Peyer's patch (tissue), 4 donors: ENCODE measurements at regions not wholly inside any gene's neighbourhood (a gene's known extent, or its start where the extent isn't known, plus 50 kb on each side); places are given as distances from the start of the nearest gene placed in this dataset.

ENCODE experiments used
- DNase-seq, 3 donors: peaks; one replicate each; pipeline ENCODE4 v3.0.0-alpha.2; 2017 to 2019
- H3K27ac ChIP-seq, 4 donors: fragments of 200-600 bp; sonication (generic); one replicate each; pipeline ENCODE4 v1.5.1; 2016 to 2019
- H3K27me3 ChIP-seq, 2 donors: fragments of 200-600 bp; sonication (generic); one replicate each; pipeline ENCODE4 v1.5.1; 2019
- H3K36me3 ChIP-seq, 3 donors: fragments of 200-600 bp; sonication (generic); one replicate each; pipeline ENCODE4 v1.5.1; 2016 to 2019
- H3K4me1 ChIP-seq, 4 donors: fragments of 200-600 bp; sonication (generic); one replicate each; pipeline ENCODE4 v1.5.1; 2016 to 2019
- H3K4me3 ChIP-seq, 4 donors: fragments of 200-600 bp; sonication (generic); 1 replicate in 3 of 4; 2 replicates in 1 of 4; pipeline ENCODE4 v1.5.1; 2016 to 2019; ENCODE audit warnings: mild to moderate bottlenecking in 1 of 4
- H3K9me3 ChIP-seq, 4 donors: fragments of 200-600 bp; sonication (generic); one replicate each; pipeline ENCODE4 v1.5.1; 2016 to 2019; ENCODE audit warnings: mild to moderate bottlenecking in 1 of 4
- POLR2A ChIP-seq, 2 donors: fragments of 450-650 bp; IDR thresholded peaks; one replicate each; pipeline ENCODE4 v1.5.1; 2017; ENCODE audit warnings: antibody characterized with exemption in 2 of 2, mild to moderate bottlenecking in 2 of 2, moderate library complexity in 2 of 2
- TF ChIP-seq, protein P1 (sequence below), 6 experiments: fragments of 450-650 bp in 4 of 6; fragments of 200-600 bp in 2 of 6; sonication (generic) in 1 of 6; IDR thresholded peaks; one replicate each; pipeline ENCODE4 v1.5.1; 2017 to 2019; ENCODE audit warnings: antibody characterized with exemption in 6 of 6, mild to moderate bottlenecking in 3 of 6, moderate library complexity in 1 of 6

GRCh38 chr6:167695831-167696230 lies 130.9 kb upstream of the AFDN start:
- Histone ChIP-seq H3K27ac (no peak overlapping the region), H3K9me3 (no peaks in the 10 kb centered on the region), H3K4me1 (peaks cover 0 to 10% (median 0%) of the 10 kb centered on the region in 4 donors), H3K27me3 (no peaks in the 10 kb centered on the region), H3K4me3 (no peak overlapping the region), H3K36me3 (no peaks in the 10 kb centered on the region)
- TF ChIP-seq POLR2A (IDR thresholded peaks at IDR 0.05), result no peak
- DNase-seq, result no peak

- Histone ChIP-seq H3K4me1 (peaks cover 0 to 10% (median 0%) of the 10 kb centered on the region in 4 donors), H3K4me3 (no peak overlapping the region), H3K9me3 (no peaks in the 10 kb centered on the region), H3K27ac (no peak overlapping the region), H3K36me3 (no peaks in the 10 kb centered on the region), H3K27me3 (no peaks in the 10 kb centered on the region)
- no peak for DNase-seq
- TF ChIP-seq, protein P1, sequence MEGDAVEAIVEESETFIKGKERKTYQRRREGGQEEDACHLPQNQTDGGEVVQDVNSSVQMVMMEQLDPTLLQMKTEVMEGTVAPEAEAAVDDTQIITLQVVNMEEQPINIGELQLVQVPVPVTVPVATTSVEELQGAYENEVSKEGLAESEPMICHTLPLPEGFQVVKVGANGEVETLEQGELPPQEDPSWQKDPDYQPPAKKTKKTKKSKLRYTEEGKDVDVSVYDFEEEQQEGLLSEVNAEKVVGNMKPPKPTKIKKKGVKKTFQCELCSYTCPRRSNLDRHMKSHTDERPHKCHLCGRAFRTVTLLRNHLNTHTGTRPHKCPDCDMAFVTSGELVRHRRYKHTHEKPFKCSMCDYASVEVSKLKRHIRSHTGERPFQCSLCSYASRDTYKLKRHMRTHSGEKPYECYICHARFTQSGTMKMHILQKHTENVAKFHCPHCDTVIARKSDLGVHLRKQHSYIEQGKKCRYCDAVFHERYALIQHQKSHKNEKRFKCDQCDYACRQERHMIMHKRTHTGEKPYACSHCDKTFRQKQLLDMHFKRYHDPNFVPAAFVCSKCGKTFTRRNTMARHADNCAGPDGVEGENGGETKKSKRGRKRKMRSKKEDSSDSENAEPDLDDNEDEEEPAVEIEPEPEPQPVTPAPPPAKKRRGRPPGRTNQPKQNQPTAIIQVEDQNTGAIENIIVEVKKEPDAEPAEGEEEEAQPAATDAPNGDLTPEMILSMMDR (IDR thresholded peaks at IDR 0.05), result no peak
- no peak for TF ChIP-seq POLR2A (IDR thresholded peaks at IDR 0.05)
Measured at GRCh38 chr6:167696296-167696695, 130.4 kb upstream of the AFDN start.

GRCh38 chr6:167697316-167697715 lies 129.4 kb upstream of the AFDN start:
- Histone ChIP-seq H3K27me3 (no peaks in the 10 kb centered on the region), H3K4me3 (no peak overlapping the region), H3K36me3 (no peaks in the 10 kb centered on the region), H3K27ac (no peak overlapping the region), H3K4me1 (peaks cover 0 to 10% (median 0%) of the 10 kb centered on the region in 4 donors), H3K9me3 (no peaks in the 10 kb centered on the region)
- DNase-seq, result no peak
- no peak for TF ChIP-seq POLR2A (IDR thresholded peaks at IDR 0.05)
- TF ChIP-seq, protein P1 (IDR thresholded peaks at IDR 0.05), result no peak

GRCh38 chr6:167698540-167698939 lies 128.2 kb upstream of the AFDN start:
- Histone ChIP-seq H3K27me3 (no peaks in the 10 kb centered on the region), H3K9me3 (no peaks in the 10 kb centered on the region), H3K4me3 (no peak overlapping the region), H3K36me3 (no peaks in the 10 kb centered on the region), H3K4me1 (peaks cover 0 to 10% (median 0%) of the 10 kb centered on the region in 4 donors), H3K27ac (no peak overlapping the region)
- DNase-seq, result peak in 1 of 3 donors; percentile 42
- TF ChIP-seq POLR2A (IDR thresholded peaks at IDR 0.05), result no peak
- TF ChIP-seq, protein P1 (IDR thresholded peaks at IDR 0.05), result no peak

DNA sequence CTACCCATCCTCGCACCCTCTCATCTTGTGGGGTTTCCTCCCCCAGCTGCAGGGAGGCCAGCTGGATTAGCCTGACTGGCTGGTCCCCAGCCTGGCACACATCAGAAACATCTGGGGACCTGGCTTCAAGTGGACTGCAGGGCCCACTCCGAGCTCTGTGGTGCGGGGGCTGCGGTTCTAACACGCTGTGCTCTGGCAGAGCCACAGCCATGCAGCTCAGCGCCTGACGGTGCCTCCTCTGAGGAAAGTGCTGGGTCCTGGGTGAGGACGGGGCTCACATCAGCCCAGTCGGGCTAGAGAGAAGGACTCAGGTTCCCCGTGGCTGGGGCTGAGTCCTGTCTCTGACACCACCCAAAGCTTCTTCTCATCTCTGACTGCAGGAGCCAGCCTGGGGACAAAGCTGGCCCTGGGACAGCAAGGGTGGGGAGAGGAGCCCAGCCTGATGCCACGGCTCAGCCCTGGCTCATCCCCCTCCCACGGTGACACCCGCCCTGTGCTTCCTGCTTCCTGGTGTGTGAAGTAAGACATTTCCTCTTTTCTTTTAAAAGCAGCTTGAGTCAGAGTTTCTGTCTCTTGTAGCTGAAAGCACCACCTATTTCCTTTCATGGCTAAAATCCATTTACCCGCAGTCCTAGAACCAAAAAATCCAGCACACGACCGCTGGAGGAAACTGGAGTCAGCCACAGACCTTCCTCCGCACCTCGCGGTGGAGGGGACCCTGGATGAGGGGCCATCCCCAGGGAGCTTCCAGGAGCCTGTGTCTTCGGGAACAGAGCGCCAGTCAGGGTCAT lies 127.4 kb upstream of the AFDN start:
- no peak for TF ChIP-seq POLR2A (IDR thresholded peaks at IDR 0.05)
- TF ChIP-seq, protein P1 (IDR thresholded peaks at IDR 0.05), result no peak

GRCh38 chr6:167700199-167700598 lies 126.5 kb upstream of the AFDN start:
- no peaks in the 10 kb centered on the region for H3K27me3 ChIP-seq
- peak in 1 of 3 donors; percentile 22 for DNase-seq
- no peak overlapping the region for H3K27ac ChIP-seq

More for the DNA sequence above, 127.4 kb upstream of the AFDN start:
- H3K27ac ChIP-seq, result peak overlapping the region in 3 of 4 donors; percentile 32 to 59 (median 45)
- peaks cover 0 to 10% (median 0%) of the 10 kb centered on the region in 4 donors for H3K4me1 ChIP-seq
- no peaks in the 10 kb centered on the region for H3K9me3 ChIP-seq
- H3K4me3 ChIP-seq, result peak overlapping the region in 1 of 4 donors; percentile 16
- DNase-seq, result peak in 2 of 3 donors; percentile 56 to 76
- H3K27me3 ChIP-seq, result no peaks in the 10 kb centered on the region
- no peaks in the 10 kb centered on the region for H3K36me3 ChIP-seq

More at GRCh38 chr6:167700199-167700598, 126.5 kb upstream of the AFDN start:
- no peak overlapping the region for H3K4me3 ChIP-seq
- TF ChIP-seq POLR2A (IDR thresholded peaks at IDR 0.05), result no peak
- TF ChIP-seq, protein P1 (IDR thresholded peaks at IDR 0.05), result no peak
- H3K9me3 ChIP-seq, result no peaks in the 10 kb centered on the region
- H3K36me3 ChIP-seq, result no peaks in the 10 kb centered on the region
- peaks cover 0 to 10% (median 0%) of the 10 kb centered on the region in 4 donors for H3K4me1 ChIP-seq
